Fibroblast of lung (primary cell): ENCODE measurements at regions not wholly inside any gene's neighbourhood (a gene's known extent, or its start where the extent isn't known, plus 50 kb on each side); places are given as distances from the start of the nearest gene placed in this dataset.

Experiments
- CTCF ChIP-seq, 2 donors: IDR thresholded peaks in 1 of 2; conservative IDR thresholded peaks in 1 of 2; 1 replicate in 1 of 2; 2 replicates in 1 of 2; pipeline ENCODE4 v1.5.1; 2011 to 2012; ENCODE audit warnings: low read length in 2 of 2, control low read depth in 1 of 2, inconsistent platforms in 1 of 2, low read depth in 1 of 2, mild to moderate bottlenecking in 1 of 2
- EZH2 ChIP-seq: IDR thresholded peaks from 2 replicates; pipeline ENCODE4 v1.5.1; 2012; ENCODE audit warnings: low read length, control low read depth, mild to moderate bottlenecking; ENCODE audit errors: missing control alignments

DNA sequence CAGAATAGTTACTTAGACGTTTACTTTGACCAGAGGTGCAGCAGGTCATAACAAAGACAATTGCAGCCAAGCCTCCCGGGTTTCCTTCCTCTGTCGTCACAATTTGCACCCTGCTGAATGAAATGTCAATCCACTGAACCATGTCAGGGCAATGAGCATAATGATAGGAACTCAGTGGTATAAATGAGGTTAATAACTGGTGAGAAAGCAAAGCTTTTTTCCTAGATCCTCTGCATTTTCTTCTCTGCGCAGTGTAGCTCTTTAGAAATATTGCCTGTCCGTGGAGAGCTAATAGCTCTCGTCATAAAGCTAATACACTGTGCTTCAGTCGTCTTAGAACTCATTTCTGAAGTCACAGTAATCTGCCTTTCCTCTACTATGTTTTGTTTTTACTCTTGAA is 1960.1 kb upstream of the ADGRL3 start:
- TF ChIP-seq CTCF (conservative IDR thresholded peaks at IDR 0.05 in 1 of 2, IDR thresholded peaks at IDR 0.05 in 1 of 2; ENCODE audit: low read depth in 1 of 2, low read length in 2 of 2) (no peak), EZH2 (no peak)
